ENCODE measurements at regions not wholly inside any gene's neighbourhood (a gene's known extent, or its start where the extent isn't known, plus 50 kb on each side); places are given as distances from the start of the nearest gene placed in this dataset.

DNA sequence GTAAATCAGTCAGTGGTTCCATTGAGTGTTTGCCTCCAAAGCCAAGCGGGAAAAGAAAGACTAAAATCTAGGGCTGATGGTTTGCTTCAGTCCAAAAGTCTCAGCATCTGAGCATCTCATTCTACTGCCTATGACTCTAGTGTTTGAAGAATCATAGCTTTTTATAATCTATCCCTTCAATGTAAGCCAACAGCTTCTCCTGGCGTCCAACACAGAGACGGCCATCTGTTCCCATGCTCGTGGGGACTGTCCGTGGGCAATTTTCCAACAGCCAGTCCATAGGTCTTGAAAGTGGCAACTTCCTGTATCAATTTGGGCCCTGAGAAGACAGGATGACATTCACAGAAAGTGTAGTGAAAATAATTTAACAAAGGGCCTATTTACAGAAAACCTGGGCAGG lies 544.4 kb upstream of the TMEM132C start:
- DNase-seq (ENCODE audit: low read depth), result no peak

DNA sequence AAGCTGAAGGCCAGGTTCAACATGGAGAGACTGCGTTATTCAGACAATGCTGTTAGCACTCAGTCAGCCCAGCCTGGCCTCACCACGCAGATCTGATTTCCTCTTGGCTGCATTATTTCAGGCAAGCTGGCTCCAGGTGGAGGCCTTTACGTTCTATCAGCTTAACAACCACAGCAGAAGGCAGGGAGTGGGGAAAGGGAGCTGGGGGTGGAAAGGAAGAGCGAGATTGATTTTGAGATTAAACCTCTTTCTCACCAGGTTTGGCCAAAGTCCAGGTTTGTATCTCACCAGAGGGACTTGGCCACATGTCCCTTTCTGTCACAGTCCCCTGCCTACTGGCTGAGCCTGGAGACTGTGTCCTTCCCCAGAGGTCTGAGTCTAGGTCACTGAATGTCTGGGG lies 543.7 kb upstream of the TMEM132C start:
- DNase-seq (ENCODE audit: low read depth), result no peak

DNA sequence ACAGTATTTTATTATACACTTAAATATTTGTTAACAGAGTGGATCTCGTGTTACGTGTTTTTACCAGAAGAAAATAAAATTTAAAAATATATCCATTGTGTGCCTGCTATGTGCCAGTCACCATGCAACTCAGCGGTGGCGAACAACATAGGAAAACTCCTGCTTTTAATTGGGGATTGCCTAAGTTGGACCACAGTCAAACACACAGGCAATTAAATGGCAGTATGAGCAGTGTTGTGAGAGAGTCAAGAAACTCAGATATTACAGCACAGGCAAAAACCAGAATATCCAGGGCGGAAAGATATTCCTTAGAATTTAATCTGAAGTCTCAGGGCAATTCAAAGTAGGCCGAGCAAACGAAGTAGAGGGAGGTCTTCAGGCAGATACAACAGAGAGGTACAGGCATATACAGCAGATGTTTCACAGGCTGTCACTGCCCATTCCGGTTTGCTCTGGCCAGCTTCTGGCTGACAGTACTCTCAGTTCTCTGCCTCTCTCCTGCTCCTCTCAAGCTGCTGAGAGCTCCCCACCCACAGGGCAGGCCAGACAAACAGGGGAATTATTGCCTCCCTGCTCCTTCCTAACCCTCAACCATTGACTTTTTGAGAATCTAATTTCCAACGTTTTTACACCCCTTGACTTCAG lies 540.2 kb upstream of the TMEM132C start:
- no peak for DNase-seq (ENCODE audit: low read depth)

DNA sequence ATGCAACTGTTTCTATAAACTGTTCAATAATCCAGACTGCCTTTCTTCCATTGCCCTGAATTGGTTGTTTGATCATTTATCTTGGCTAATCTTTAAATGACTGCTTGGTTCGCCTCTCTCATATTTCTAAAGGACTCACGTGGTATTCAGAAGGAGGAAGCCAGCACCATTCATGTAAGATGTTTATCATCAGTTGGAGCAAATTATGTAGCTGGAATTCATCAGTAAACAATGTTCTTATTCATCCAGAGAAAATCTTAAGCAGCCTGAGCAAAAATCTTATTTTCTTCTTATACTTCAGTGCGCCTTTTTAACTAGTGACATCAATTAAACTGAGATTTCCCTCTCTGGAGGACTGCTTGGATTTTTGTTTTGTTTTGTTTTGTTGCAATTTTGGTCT lies 538.7 kb upstream of the TMEM132C start:
- no peak for DNase-seq (ENCODE audit: low read depth)

DNA sequence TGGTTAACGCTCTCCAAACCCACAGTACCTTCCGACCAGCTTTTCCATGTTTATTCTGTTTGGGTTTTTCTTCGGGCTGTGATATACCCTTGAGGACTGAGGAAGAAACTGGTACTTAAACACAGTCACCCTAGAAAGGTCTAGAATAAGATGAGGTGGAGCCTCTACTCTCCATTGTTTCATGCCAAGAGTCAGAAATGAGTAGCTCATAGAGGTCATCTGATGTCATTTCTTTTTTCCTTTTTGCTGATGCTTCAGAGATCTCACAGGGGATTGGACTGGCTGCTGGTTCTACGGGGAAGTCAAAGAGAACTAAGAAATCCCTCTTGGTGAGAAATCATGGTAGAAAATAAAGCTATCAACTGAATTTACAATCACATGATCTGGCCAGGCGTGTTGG lies 538.2 kb upstream of the TMEM132C start:
- no peak for DNase-seq (ENCODE audit: low read depth)

DNA sequence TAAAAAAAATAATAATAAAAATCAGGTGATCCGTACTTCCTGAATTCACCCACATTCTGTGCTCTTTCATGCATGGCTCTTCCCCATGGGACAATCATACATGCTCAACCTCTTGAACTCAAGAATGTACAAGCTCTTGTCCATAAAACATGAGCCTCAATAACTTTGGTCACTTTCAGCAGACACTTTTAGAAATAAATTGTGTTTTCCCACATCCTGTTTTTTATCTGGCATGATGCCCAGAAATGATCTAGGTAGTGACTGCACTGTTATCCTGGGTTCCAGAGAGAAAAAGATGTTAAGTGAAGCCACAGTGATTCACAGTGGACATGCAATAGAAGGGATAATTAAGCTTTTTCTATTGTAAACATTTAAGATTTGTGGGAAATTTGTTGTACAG lies 537.6 kb upstream of the TMEM132C start:
- no peak for DNase-seq (ENCODE audit: low read depth)

DNA sequence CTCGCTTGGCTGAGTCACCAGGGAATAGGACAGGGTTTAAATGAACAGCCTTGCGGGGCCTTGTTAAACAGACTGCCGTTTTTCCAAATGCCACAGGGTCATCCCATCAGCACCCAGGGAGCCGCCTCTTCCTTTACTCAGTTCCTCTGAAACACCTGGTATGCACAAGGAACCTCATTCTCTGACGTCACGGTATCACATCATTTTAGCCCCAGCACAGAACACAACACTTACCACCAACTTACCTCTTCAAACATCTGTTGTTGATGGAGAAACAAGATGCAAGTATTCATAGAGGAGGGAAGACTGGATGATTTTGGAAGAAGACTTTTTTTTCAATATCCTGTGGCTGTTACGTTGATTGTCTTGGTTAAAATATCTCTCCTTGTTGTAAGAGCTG lies 535.3 kb upstream of the TMEM132C start:
- no peak for DNase-seq (ENCODE audit: low read depth)

DNA sequence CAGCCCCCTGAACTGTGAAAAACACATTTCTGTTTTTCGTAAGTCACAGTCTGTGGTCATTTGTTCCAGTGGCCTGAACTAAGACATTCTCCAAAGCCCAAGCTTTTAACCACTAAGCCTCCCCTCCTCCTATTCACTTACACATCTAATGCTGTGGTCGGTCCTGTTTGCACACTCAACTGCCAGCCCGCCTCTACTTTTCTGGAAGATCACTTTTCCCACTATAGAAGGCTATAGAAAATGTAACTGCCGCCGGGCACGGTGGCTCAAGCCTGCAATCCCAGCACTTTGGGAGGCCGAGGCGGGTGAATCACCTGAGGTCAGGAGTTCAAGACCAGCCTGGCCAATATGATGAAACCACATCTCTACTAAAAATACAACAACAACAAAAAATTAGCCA lies 524.7 kb upstream of the TMEM132C start:
- DNase-seq (ENCODE audit: low read depth), result no peak

DNA sequence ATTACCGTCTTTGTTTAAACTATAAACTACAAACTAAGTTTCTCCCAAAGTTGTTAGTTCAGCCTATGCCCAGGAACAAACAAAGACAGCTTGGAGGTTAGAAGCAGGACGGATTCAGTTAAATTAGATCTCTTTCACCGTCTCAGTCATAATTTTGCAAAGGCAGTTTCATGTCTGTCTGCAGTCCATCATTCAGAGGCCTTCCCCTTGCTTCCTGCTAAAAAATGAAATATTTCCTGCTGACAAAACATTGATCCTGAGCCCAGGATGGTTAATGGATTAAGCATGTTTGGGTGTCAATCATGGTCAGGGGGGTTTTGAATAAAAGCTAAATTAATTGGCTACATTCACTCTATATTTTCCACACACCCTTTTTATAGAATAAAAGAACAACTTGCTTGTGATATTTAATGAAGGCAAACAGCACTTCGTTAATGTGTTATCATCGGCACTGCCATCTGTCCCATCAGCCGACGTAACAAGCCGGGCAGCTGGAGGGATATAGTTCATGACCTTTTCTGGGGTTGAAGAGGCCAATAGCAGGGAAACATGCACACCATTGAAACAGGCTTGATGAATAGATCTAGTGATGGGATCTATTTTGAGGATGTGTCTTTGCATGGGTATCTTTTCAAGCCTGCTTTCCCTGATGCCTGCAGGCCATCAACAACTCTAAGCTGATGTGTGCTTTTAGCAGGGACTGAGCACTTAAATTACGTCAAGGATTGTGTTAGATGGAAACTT lies 521.3 kb upstream of the TMEM132C start:
- DNase-seq (ENCODE audit: low read depth), result no peak

DNA sequence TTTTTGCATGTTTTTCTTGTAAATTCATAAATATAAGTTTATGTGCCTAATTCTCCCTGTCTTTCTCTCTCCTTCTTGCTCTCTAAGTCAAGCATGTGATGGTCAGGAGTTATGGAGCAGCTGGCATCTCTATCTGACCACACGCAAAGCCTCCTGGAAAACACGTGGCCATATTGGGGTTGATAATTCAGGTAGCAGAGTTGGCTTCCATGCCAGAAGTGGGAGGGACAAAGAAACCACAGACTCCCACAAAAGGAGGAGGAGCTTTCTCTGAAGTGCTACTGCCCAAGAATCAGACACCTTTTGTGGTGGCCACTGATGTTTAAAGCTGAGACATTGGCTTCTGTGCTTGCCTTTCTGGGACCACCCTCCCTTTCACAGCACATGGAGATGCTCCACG lies 517.6 kb upstream of the TMEM132C start:
- DNase-seq (ENCODE audit: low read depth), result no peak

DNA sequence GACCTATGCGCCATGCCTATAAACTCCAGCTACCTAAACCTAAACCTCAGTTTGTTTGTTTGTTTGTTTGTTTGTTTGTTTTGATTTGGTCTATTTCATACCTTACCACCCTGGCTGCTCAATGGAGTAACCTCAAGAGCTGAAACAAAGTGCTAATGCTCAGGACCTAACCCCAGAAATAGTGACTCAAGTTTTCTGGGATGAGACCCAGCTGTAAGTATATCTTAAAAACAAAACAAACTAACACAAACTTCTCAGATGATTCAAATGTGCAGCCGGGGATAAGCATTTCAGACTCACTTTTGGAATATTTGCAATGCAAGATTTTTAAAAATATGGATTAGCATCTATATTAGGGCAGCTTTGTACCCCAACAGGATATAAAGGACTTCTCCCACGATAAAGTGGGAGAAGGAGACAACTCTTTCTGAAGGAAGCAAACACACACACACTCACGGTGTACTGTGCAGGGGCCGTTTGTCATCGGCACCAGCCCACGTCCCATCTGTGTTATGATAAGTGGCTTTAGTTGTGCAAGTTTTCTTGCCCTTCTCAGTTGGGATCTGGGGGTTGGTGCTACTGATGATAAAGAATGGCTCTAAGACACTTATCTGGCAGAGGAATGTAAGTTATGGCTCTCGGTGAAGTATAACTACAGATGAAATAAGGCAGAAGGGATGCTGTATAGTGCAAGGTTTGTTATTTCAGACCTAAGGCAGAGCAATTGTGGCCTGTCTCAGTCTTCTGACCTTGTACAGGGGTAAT lies 516.7 kb upstream of the TMEM132C start:
- no peak for DNase-seq (ENCODE audit: low read depth)

DNA sequence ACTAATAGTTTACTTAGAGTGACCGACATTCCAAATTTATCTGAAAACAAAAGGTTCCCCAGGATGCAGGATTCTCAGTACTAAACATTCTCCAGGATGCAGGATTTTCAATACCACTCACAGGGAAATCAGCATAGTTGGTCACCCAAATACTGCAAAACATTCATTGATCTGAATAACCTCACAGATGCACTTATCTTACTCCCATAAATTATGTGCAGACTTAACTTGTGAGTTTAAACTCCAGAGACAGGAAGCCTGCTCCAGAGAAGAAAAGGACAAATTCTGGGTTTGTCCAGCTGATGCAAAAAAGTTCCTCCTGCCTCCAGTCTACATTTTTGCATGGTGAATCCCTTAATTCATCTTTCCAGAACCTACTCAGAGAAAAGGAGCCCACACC lies 514.2 kb upstream of the TMEM132C start:
- DNase-seq (ENCODE audit: low read depth), result no peak

DNA sequence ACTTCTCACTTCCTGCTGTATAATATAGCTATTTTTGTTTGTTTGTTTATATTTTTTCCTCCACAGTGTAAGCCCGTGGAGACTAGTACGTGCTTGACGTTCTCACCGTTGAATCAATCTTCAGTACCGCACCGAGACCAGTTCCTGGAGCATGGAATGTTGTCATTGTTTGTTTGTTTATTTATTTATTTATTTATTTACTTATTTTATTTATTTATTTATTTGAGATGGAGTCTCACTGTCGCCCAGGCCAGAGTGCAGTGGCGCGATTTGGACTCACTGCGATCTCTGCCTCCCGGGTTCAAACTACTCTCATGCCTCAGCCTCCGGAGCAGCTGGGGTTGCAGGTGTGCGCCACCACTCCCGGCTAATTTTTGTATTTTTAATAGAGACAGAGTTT lies 506.6 kb upstream of the TMEM132C start:
- no peak for DNase-seq (ENCODE audit: low read depth)

DNA sequence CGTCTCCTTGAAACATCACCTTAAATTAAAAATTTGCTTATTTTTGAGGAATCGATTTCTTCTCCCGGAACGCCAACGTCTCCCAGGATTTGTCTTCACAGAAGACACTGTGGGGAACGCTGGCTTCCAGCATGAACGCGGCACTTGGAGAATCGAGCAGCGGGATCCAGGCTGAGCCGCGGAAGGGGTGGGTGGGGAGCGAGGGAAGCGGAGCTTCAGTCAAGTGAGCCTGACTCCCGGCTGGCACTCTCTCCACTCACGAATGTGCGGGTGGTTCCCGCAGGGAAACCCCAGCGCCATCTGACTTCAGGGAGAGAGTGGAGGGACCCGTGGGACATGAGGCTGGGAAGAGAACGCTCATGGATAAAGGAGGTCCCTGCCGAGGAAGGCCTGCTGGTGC lies 506.0 kb upstream of the TMEM132C start:
- no peak for DNase-seq (ENCODE audit: low read depth)

DNA sequence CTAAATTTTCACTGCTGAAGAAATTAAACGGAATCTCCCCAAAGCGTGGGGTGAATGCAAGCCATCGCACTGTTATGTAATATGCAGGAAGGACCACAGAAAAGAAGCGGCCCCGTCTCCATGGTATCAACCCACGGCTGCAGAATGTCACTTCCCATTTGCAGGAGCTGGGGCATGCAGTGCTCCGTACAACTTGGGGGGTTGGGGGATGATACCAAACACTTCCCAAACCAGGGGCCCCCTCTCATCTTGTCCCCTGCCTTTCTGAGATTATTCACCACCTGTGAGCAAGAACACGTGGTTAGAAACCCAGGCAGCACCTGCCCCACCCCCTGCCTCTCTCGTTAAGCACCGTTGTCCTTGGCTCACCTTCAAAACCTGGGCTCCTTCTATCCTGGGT lies 505.1 kb upstream of the TMEM132C start:
- DNase-seq (ENCODE audit: low read depth), result no peak

DNA sequence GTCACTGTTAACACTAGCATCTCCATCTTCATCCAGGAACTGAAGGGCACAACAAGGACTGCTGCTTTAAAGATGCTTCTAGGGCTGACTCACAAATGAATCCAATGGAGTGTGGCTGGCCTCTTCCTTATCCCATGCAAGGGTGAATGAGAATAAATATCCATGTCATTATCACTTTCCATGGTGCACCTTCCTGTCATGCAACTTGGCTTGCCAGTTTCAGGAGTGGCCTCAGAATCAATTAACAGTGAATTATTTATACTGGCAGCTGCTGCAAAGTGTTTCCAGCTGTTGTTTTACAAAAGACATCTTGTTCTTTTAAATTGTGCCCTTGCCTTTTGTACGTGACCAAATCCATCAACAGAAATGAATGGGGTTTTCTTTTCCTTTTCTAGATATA lies 499.3 kb upstream of the TMEM132C start:
- DNase-seq (ENCODE audit: low read depth), result no peak

DNA sequence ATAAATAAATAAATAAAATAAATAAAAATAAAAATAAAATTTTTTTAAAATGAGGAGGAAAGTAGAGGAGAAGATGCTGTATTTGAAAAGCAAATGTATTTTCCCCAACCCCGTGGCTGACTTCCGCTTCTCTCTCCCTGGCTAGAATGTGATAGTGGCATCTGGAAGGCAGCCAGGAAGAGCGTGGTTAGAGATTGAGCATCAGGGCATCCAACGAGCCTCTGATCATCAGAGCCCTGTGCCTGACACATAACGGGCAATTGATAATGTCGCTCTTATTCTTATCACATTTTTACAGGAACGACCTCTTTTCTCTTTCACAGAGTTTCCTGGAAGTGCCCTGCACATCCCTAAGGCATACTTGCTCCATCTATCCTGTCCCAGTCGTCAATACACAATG lies 496.9 kb upstream of the TMEM132C start:
- no peak for DNase-seq (ENCODE audit: low read depth)

DNA sequence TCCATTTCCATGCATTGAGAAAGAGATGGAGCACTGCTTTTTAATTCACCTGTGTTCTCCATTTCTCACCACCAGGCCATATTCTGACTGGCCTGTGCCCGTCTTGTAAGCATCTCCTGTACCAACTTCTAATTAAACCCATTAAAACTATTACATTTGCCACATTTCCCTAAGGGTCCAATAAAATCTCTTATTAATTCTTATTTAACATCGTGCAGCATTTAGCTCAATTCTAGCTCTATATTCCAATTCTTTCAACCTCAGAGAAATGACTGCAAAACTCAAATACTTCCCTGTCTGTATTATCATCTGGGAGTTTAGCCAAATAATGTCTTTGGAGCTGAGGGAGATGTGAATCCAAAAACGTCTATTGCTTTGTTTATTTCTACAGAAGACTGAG lies 495.4 kb upstream of the TMEM132C start:
- no peak for DNase-seq (ENCODE audit: low read depth)

DNA sequence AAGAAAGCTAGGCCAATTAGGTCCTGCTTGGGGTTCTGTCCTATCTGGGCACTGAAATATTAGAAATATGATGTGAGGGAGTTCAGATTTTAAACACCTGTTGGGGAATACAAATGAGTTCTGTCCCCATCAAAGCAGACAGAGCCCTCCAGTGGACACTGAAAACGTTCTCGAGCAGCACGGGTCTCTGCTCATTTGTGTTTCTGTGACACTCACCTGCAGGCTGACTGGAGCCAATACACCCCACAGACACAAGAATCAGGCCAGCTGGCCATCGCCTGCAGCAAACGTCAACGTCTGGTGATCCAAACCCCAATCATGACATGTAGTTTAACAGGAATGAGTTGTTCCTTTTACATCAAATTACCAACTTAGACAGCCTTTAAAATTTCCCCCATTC lies 493.4 kb upstream of the TMEM132C start:
- no peak for DNase-seq (ENCODE audit: low read depth)

DNA sequence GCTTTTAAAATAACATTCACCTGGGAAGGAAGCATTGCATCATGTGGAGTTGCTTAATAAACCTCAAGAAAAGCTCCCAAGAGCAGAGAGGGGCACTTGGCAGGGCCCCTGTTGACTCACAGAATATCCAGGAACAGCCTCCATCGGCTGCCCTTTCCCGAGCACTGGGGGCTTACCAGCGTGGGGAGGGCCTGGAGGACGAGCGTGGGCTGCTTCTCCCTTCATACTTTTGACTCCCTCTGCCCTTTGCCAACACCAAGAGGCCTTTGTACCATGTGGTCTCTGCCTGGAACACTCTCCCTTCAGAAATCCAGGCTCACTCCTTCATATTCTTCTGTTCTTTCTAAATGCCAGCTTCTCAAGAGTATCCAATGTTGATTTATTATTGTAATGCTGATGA lies 492.1 kb upstream of the TMEM132C start:
- no peak for DNase-seq (ENCODE audit: low read depth)

DNA sequence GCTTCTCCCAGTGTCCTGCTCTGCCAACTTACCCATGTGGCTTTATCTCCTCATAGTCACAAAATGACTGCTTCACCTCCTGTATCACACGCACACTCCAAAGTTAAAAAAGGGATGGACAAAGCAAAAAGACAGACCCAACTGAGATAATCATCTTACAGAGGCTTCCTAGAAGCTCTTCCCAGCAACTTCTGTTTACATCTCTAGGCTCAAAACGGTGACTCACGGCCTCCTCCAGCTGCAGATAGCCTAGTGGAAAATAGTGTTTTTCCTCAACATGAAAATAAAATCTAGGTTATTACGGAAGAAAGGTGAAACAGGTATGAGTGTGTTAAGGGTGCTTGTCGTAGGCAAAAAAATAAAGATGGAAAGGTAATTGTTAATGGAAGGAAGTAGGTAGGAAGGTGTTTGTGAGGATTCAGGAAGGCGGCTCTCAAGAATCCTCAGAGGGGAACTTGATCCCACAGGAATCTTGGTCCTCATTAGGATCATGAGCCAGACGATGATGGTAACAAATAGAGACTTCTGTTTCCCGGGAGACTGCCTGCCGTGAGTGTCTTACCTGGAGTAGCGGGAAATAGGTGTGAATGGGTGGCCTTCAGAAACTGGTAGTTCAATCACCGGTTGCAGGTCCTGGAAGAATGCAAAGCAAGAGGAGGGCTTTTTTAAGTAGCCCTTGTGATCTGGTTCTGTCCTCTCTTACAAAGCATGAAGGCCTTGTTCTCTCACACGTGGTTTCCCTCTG lies 487.5 kb upstream of the TMEM132C start:
- DNase-seq (ENCODE audit: low read depth), result no peak

DNA sequence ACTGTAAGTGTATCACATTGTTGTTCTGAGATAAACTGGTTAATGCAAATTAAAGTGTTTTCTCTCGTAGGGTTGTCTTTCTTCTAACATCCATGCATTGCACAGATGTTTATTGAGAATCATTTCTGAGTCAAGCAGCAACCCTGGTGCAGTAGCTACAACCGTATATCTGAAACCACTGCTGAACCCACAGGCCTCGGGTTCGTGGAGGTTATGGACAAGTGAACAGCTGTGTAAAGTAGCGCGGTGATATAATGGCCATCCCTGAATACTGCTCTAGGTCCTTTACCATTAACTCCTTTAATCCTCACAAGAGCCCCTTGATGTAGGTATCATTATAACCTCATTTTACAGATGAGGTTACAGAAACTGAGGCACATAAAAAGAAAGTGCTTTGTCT lies 486.1 kb upstream of the TMEM132C start:
- no peak for DNase-seq (ENCODE audit: low read depth)
